ENCODE measurements at regions not wholly inside any gene's neighbourhood (a gene's known extent, or its start where the extent isn't known, plus 50 kb on each side); places are given as distances from the start of the nearest gene placed in this dataset.

DNA sequence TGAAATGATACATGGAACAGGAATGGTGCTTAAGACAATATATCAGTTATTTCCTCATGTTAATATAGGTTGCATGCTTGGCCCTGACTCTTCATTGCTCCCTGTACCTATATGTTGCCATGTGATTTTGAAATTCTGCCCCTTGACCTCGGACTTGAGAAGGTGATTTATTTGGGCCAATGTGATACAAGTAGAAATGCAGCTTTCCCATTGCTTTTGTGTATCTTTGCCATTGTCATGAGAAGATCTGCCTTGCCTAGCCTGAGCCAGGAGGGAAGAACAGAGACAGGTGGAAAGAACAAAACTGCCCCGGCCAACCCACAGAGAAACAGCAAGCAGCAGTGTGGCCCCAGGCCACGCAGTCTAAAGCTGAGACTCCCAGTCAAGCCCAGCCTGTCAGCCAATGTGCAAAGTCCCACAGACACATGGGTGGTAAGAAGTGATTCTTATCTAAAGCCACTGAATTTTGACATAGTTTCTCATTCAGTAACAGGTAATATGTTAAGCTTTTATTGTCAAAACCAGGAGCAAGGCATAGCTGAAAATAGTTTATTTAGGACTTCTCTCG, 245.7 kb upstream of the RND3 start:
- no peak for DNase-seq (ENCODE audit: low read depth)
- TF ChIP-seq POLR2A (IDR thresholded peaks at IDR 0.05; ENCODE audit: extremely low read depth, insufficient read length): no peak
- TF ChIP-seq, protein P1, sequence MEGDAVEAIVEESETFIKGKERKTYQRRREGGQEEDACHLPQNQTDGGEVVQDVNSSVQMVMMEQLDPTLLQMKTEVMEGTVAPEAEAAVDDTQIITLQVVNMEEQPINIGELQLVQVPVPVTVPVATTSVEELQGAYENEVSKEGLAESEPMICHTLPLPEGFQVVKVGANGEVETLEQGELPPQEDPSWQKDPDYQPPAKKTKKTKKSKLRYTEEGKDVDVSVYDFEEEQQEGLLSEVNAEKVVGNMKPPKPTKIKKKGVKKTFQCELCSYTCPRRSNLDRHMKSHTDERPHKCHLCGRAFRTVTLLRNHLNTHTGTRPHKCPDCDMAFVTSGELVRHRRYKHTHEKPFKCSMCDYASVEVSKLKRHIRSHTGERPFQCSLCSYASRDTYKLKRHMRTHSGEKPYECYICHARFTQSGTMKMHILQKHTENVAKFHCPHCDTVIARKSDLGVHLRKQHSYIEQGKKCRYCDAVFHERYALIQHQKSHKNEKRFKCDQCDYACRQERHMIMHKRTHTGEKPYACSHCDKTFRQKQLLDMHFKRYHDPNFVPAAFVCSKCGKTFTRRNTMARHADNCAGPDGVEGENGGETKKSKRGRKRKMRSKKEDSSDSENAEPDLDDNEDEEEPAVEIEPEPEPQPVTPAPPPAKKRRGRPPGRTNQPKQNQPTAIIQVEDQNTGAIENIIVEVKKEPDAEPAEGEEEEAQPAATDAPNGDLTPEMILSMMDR (IDR thresholded peaks at IDR 0.05; ENCODE audit: low read depth, low read length): no peak
- TF ChIP-seq MYC (IDR thresholded peaks at IDR 0.05; ENCODE audit: low read depth, low read length): no peak
- TF ChIP-seq, protein P2, sequence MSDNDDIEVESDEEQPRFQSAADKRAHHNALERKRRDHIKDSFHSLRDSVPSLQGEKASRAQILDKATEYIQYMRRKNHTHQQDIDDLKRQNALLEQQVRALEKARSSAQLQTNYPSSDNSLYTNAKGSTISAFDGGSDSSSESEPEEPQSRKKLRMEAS (IDR thresholded peaks at IDR 0.05; ENCODE audit: low read depth, low read length): no peak
- H3K4me3 ChIP-seq (ENCODE audit: low read depth, low read length): no peak overlapping the region

DNA sequence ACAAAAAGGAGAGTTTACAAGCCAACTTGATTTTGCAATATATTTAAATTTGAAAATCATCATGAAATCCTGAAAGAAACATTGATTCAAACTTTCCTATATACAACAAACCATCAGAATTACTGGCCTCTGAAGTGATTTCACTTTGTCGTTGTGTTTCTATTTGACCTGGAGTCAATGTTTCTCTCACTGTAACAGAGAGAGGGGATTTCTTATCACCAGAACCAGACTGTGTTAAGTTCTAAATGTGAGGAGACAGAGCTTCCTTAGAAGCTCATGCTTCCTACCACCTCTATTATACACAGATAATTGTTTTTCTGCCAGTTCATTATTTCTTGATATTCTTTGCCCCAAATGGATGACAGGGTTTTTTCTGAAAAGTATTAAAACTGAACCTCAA, 245.0 kb upstream of the RND3 start:
- no peak for DNase-seq (ENCODE audit: low read depth)
- TF ChIP-seq, protein P2 (IDR thresholded peaks at IDR 0.05; ENCODE audit: low read depth, low read length): no peak
- TF ChIP-seq POLR2A (IDR thresholded peaks at IDR 0.05; ENCODE audit: extremely low read depth, insufficient read length) (no peak), MYC (IDR thresholded peaks at IDR 0.05; ENCODE audit: low read depth, low read length) (no peak)
- TF ChIP-seq, protein P1 (IDR thresholded peaks at IDR 0.05; ENCODE audit: low read depth, low read length): no peak

DNA sequence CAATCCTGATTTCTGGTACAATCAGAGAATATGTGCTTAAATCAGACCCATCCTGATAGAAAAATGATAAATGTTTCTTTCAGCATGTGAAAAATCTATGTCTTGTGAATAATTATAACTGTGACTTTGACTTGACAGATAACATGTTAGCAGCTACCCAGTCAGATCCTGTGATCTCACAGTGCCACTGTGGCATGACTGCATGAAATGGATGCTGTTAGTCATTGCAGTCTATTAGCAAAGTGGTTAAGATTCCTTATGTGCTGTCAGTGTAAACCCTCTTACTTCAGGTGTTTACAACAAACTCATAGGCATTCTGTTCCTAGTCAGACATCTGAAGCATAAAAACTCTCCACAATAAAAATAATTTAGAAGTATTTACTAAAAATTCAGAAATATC, 244.6 kb upstream of the RND3 start:
- H3K4me3 ChIP-seq (ENCODE audit: low read depth, low read length): no peak overlapping the region
- DNase-seq (ENCODE audit: low read depth): no peak
- TF ChIP-seq MYC (IDR thresholded peaks at IDR 0.05; ENCODE audit: low read depth, low read length): no peak
- TF ChIP-seq, protein P2 (IDR thresholded peaks at IDR 0.05; ENCODE audit: low read depth, low read length): no peak
- TF ChIP-seq, protein P1 (IDR thresholded peaks at IDR 0.05; ENCODE audit: low read depth, low read length): no peak
- no peak for TF ChIP-seq POLR2A (IDR thresholded peaks at IDR 0.05; ENCODE audit: extremely low read depth, insufficient read length)

More for the DNA sequence above, 245.0 kb upstream of the RND3 start:
- H3K4me3 ChIP-seq (ENCODE audit: low read depth, low read length): no peak overlapping the region

DNA sequence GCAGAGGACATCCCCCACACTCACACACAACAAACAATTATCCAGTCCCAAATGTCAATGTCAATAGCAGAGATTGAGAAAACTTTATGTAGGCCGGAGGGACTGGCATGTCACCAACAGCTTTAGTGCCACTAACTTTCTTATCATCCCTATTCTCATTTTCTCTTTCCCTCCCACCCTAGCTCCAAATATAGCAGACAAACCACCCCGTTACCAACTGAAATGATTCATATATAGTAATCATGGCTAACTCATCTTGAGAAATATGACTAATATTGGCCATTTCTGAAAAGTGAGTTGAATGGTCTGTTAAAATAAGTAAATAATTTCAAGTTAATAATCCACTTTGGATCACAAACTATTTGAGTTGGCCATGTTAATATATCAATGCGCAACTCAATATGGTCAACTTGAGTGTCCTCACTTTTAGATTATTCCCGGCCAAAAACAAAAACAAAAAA, 242.1 kb upstream of the RND3 start:
- TF ChIP-seq, protein P1 (IDR thresholded peaks at IDR 0.05; ENCODE audit: low read depth, low read length): no peak
- no peak for TF ChIP-seq POLR2A (IDR thresholded peaks at IDR 0.05; ENCODE audit: extremely low read depth, insufficient read length)
- TF ChIP-seq MYC (IDR thresholded peaks at IDR 0.05; ENCODE audit: low read depth, low read length): no peak
- TF ChIP-seq, protein P2 (IDR thresholded peaks at IDR 0.05; ENCODE audit: low read depth, low read length): no peak
- DNase-seq (ENCODE audit: low read depth): no peak
- H3K4me3 ChIP-seq (ENCODE audit: low read depth, low read length): no peak overlapping the region

DNA sequence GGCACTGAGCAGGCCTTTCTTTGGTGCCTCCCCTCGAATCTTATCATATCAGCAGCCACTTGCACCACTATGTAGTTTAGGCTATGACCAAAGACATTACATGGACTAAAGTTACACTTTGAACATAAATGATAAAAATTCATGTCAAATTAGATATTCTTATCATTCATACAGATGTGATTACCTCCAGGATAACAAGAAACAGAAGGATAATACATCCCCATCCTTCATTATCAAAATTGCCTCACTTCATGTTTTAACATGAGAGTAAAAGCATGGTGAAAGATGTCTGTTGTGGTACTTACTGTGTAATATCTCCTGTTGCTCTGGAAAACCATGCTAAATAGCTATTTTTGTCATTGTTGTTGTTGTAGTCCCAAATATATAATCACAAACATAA, 230.8 kb upstream of the RND3 start:
- TF ChIP-seq POLR2A (IDR thresholded peaks at IDR 0.05; ENCODE audit: extremely low read depth, insufficient read length) (no peak), MYC (IDR thresholded peaks at IDR 0.05; ENCODE audit: low read depth, low read length) (no peak)
- TF ChIP-seq, protein P1 (IDR thresholded peaks at IDR 0.05; ENCODE audit: low read depth, low read length): no peak
- TF ChIP-seq, protein P2 (IDR thresholded peaks at IDR 0.05; ENCODE audit: low read depth, low read length): no peak

More for the DNA sequence above, 230.8 kb upstream of the RND3 start:
- no peak overlapping the region for H3K4me3 ChIP-seq (ENCODE audit: low read depth, low read length)
- DNase-seq (ENCODE audit: low read depth): no peak

Measured in NB4 (cell line).